Cardiac fibroblast (primary cell): ENCODE measurements at regions not wholly inside any gene's neighbourhood (a gene's known extent, or its start where the extent isn't known, plus 50 kb on each side); places are given as distances from the start of the nearest gene placed in this dataset.
"Not testable (repeated sequence)": the region's sequence is repeated elsewhere in the genome, so short reads cannot be mapped to it uniquely, and the experiment has no call there.

Experiments
- DNase-seq, 2 donors: peaks; one replicate each; pipeline versions ENCODE4 v3.0.0 to v3.0.0-alpha.2; 2010; ENCODE audit warnings: low read depth in 2 of 2
- H3K4me3 ChIP-seq, 2 donors: replicated peaks in 1 of 2; 1 replicate in 1 of 2; 2 replicates in 1 of 2; pipeline ENCODE4 v1.5.1; 2011; ENCODE audit warnings: low read depth in 2 of 2, low read length in 2 of 2, mild to moderate bottlenecking in 2 of 2, moderate library complexity in 1 of 2
- CTCF ChIP-seq: IDR thresholded peaks from one replicate; pipeline ENCODE4 v1.5.1; 2011; ENCODE audit warnings: low read depth, mild to moderate bottlenecking, low read length, inconsistent platforms

- H3K4me3 ChIP-seq: no peak overlapping the region
- DNase-seq: peak in 1 of 2 donors; percentile 27
- TF ChIP-seq CTCF: no peak
These were observed 952.9 kb downstream of the TRIB2 start for GRCh38 chr2:13669607-13670006.

GRCh38 chr2:13673821-13674220, 957.1 kb downstream of the TRIB2 start:
- DNase-seq, H3K4me3 ChIP-seq: not testable (repeated sequence)

GRCh38 chr2:13676269-13676668, 956.2 kb upstream of the LRATD1 start:
- peak; percentile 0 to 87 for DNase-seq
- H3K4me3 ChIP-seq: no peak overlapping the region
- TF ChIP-seq CTCF: no peak

GRCh38 chr2:13681936-13682335, 950.6 kb upstream of the LRATD1 start:
- peak in 1 of 2 donors; percentile 58 for DNase-seq
- no peak overlapping the region for H3K4me3 ChIP-seq
- no peak for TF ChIP-seq CTCF

GRCh38 chr2:13682540-13683272, 949.8 kb upstream of the LRATD1 start:
- TF ChIP-seq CTCF: no peak
- H3K4me3 ChIP-seq: no peak overlapping the region
- peak; percentile 11 to 84 for DNase-seq

GRCh38 chr2:13686262-13686661, 946.3 kb upstream of the LRATD1 start:
- no peak for DNase-seq
- H3K4me3 ChIP-seq: no peak overlapping the region
- no peak for TF ChIP-seq CTCF

GRCh38 chr2:13694673-13695072, 937.8 kb upstream of the LRATD1 start:
- no peak for DNase-seq
- H3K4me3 ChIP-seq: no peak overlapping the region
- no peak for TF ChIP-seq CTCF
